Mucosa of descending colon (tissue), 3 donors: ENCODE measurements at regions not wholly inside any gene's neighbourhood (a gene's known extent, or its start where the extent isn't known, plus 50 kb on each side); places are given as distances from the start of the nearest gene placed in this dataset.

Experiments used
- ATAC-seq: fragments of 200-7000 bp; cut with Tn5 transposase; one replicate; pipeline ENCODE4 v1.9.1; 2020; ENCODE audit warnings: mild to moderate bottlenecking, moderate library complexity
- DNase-seq, 3 donors: peaks; one replicate each; pipeline ENCODE4 v3.0.0-alpha.2; 2020
- H3K36me3 ChIP-seq: fragments of 200-600 bp; one replicate; pipeline ENCODE4 v1.8.0; 2021; ENCODE audit warnings: low read depth, mild to moderate bottlenecking
- H3K4me1 ChIP-seq: fragments of 200-600 bp; one replicate; pipeline ENCODE4 v1.8.0; 2021; ENCODE audit warnings: low read depth, mild to moderate bottlenecking
- H3K4me3 ChIP-seq: fragments of 200-600 bp; one replicate; pipeline ENCODE4 v1.8.0; 2021; ENCODE audit warnings: mild to moderate bottlenecking
- H3K9me3 ChIP-seq: fragments of 200-600 bp; one replicate; pipeline ENCODE4 v1.8.0; 2021; ENCODE audit warnings: mild to moderate bottlenecking
- intact Hi-C, 2 donors: fragments of 100-400 bp; cut with DNase I in 1 of 2; cut with micrococcal nuclease in 1 of 2; formaldehyde crosslinking; loops; one replicate each; pipeline versions ENCODE4 v1.11.0 to v1.11.1; 2022; cut with DNase I, micrococcal nuclease
- TF ChIP-seq, protein P1 (sequence below): fragments of 200-600 bp; IDR thresholded peaks from one replicate; pipeline ENCODE4 v1.8.0; 2022; ENCODE audit warnings: antibody characterized with exemption, mild to moderate bottlenecking
- donor health status: DM: no; HTN: no; CAD: no; lungs with moderate emphysema.
- donor health status: DM: no; HTN: no; CAD: no.
- donor health status: DM: no; HTN: yes; CAD: no.

DNA sequence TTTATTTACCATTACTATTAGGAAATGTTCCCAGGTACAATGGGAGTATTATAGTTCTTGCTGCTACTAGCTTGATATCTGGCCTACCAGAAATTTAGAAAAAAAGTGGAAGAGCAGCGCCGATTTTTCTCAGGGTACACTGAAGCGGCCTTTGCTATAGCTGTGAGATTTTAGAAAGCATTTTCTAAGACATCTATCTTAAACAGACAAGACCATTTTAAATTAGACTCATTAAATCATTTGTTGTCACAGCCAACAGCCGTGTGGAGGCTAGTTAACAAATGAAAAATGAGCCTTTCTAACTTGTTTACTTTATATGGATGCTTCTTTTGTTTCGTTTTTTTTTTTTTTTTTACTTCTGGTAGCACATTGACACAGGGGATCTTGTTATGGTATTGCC lies 183.2 kb upstream of the ZRANB2 start:
- no peak for ATAC-seq
- Histone ChIP-seq H3K4me3 (no peak overlapping the region), H3K9me3 (no peaks in the 10 kb centered on the region), H3K4me1 (no peaks in the 10 kb centered on the region), H3K36me3 (no peaks in the 10 kb centered on the region)
- no peak for DNase-seq
- TF ChIP-seq, protein P1, sequence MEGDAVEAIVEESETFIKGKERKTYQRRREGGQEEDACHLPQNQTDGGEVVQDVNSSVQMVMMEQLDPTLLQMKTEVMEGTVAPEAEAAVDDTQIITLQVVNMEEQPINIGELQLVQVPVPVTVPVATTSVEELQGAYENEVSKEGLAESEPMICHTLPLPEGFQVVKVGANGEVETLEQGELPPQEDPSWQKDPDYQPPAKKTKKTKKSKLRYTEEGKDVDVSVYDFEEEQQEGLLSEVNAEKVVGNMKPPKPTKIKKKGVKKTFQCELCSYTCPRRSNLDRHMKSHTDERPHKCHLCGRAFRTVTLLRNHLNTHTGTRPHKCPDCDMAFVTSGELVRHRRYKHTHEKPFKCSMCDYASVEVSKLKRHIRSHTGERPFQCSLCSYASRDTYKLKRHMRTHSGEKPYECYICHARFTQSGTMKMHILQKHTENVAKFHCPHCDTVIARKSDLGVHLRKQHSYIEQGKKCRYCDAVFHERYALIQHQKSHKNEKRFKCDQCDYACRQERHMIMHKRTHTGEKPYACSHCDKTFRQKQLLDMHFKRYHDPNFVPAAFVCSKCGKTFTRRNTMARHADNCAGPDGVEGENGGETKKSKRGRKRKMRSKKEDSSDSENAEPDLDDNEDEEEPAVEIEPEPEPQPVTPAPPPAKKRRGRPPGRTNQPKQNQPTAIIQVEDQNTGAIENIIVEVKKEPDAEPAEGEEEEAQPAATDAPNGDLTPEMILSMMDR = no peak
- intact Hi-C loops = no loop called here

DNA sequence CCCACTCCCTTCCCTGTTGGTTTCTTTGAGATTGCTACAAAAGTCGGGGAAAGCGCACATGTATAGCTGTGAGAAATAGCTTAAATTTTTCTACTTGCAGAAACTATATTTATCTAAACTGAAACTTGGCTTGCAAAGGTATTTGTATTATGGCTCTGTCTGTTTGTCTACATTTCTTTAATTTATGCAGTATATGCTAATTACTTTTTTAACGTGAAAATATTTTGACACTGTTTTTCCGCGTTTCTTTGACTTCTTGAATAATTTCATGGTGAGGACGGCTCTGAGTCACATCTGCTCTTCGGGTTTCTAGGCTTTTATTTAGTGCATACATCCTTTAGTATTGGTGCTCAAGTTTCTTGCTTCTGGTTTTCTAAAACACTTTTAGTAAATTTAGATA lies 182.1 kb upstream of the ZRANB2 start:
- intact Hi-C loops = no loop called here
- no peaks in the 10 kb centered on the region for H3K4me1 ChIP-seq
- no peaks in the 10 kb centered on the region for H3K9me3 ChIP-seq
- no peaks in the 10 kb centered on the region for H3K36me3 ChIP-seq
- TF ChIP-seq, protein P1 = no peak
- ATAC-seq (no peak), DNase-seq (no peak)
- no peak overlapping the region for H3K4me3 ChIP-seq

GRCh38 chr1:71252900-71253299 lies 172.1 kb upstream of the ZRANB2 start:
- no peaks in the 10 kb centered on the region for H3K36me3 ChIP-seq
- H3K4me3 ChIP-seq = no peak overlapping the region
- TF ChIP-seq, protein P1 = no peak
- H3K4me1 ChIP-seq = no peaks in the 10 kb centered on the region
- no peak for DNase-seq
- H3K9me3 ChIP-seq = no peaks in the 10 kb centered on the region
- no peak for ATAC-seq
- intact Hi-C loops = no loop called here

- Histone ChIP-seq H3K4me1 (no peaks in the 10 kb centered on the region), H3K9me3 (no peaks in the 10 kb centered on the region), H3K4me3 (no peak overlapping the region), H3K36me3 (no peaks in the 10 kb centered on the region)
- TF ChIP-seq, protein P1 = no peak
- no peak for ATAC-seq
- DNase-seq = no peak
- intact Hi-C loops = no loop called here
Observed at GRCh38 chr1:71245246-71245645, 164.4 kb upstream of the ZRANB2 start.

GRCh38 chr1:71242239-71242638 lies 161.4 kb upstream of the ZRANB2 start:
- Histone ChIP-seq H3K9me3 (no peaks in the 10 kb centered on the region), H3K36me3 (no peaks in the 10 kb centered on the region), H3K4me3 (no peak overlapping the region), H3K4me1 (no peaks in the 10 kb centered on the region)
- intact Hi-C loops = no loop called here
- DNase-seq = no peak
- TF ChIP-seq, protein P1 = no peak
- no peak for ATAC-seq

- no peak for ATAC-seq
- TF ChIP-seq, protein P1 = no peak
- no peak for DNase-seq
- intact Hi-C loops = no loop called here
- Histone ChIP-seq H3K9me3 (no peaks in the 10 kb centered on the region), H3K36me3 (no peaks in the 10 kb centered on the region), H3K4me1 (no peaks in the 10 kb centered on the region), H3K4me3 (no peak overlapping the region)
Observed at GRCh38 chr1:71240656-71241055, 159.8 kb upstream of the ZRANB2 start.
